B cell (primary cell): ENCODE measurements at regions not wholly inside any gene's neighbourhood (a gene's known extent, or its start where the extent isn't known, plus 50 kb on each side); places are given as distances from the start of the nearest gene placed in this dataset.

Source experiments
- ATAC-seq: fragments of 200-7000 bp; cut with Tn5 transposase; one replicate; pipeline ENCODE4 v1.10.0; 2021; ENCODE audit warnings: low read depth, mild to moderate bottlenecking, moderate number of reproducible peaks, moderate library complexity
- CTCF ChIA-PET: fragments of 350-600 bp; sonication (Branson Sonifier 250); formaldehyde crosslinking; loops from one replicate; lab custom pipeline; 2021; ENCODE audit warnings: antibody characterized with exemption, inconsistent platforms; lab: Charles Lee
- POLR2A ChIA-PET: fragments of 350-600 bp; sonication (Branson Sonifier 250); formaldehyde crosslinking; loops from one replicate; lab custom pipeline; 2021; ENCODE audit warnings: antibody characterized with exemption; lab: Charles Lee
- DNase-seq: peaks from one replicate; pipeline ENCODE4 v3.0.0; 2013
- H2AFZ ChIP-seq: 2 replicates; pipeline ENCODE4 v1.6.1; 2012; ENCODE audit warnings: mild to moderate bottlenecking, low read depth, low read length; ENCODE audit not compliant: insufficient read depth, poor library complexity, severe bottlenecking
- H3K27ac ChIP-seq, 2 donors: 1 replicate in 1 of 2; 2 replicates in 1 of 2; pipeline ENCODE4 v1.5.1; 2012 to 2013; ENCODE audit warnings: low read length in 2 of 2, mild to moderate bottlenecking in 2 of 2, moderate library complexity in 1 of 2
- H3K27me3 ChIP-seq, 4 experiments: fragments of 200-600 bp in 1 of 4; sonication (generic) in 1 of 4; replicated peaks in 1 of 4; 1 replicate in 2 of 4; 2 replicates in 2 of 4; pipeline versions ENCODE4 v1.6.1 to v1.7.0; 2013 to 2016; ENCODE audit warnings: low read length in 3 of 4, mild to moderate bottlenecking in 2 of 4, mixed read lengths in 1 of 4, moderate library complexity in 1 of 4; ENCODE audit not compliant: insufficient read depth in 4 of 4, control insufficient read depth in 3 of 4; ENCODE audit errors: control extremely low read depth in 1 of 4
- H3K36me3 ChIP-seq, 2 experiments: replicated peaks in 1 of 2; 1 replicate in 1 of 2; 2 replicates in 1 of 2; pipeline versions ENCODE4 v1.6.1 to v1.7.1; 2013; ENCODE audit warnings: low read length in 1 of 2; ENCODE audit not compliant: insufficient read depth in 2 of 2, control insufficient read depth in 1 of 2; ENCODE audit errors: control extremely low read depth in 1 of 2, extremely low read depth in 1 of 2
- H3K4me1 ChIP-seq, 2 donors: fragments of 200-600 bp in 1 of 2; sonication (generic) in 1 of 2; 1 replicate in 1 of 2; 2 replicates in 1 of 2; pipeline versions ENCODE4 v1.5.1 to v1.6.1; 2013 to 2017; ENCODE audit warnings: low read length in 2 of 2; ENCODE audit not compliant: control insufficient read depth in 2 of 2, insufficient read depth in 2 of 2
- H3K4me2 ChIP-seq: replicated peaks from 2 replicates; pipeline ENCODE3; 2012; ENCODE audit warnings: mild to moderate bottlenecking, low read depth, low read length; ENCODE audit not compliant: poor library complexity, severe bottlenecking
- H3K4me3 ChIP-seq, 5 experiments: fragments of 200-600 bp in 1 of 5; sonication (generic) in 1 of 5; 1 replicate in 3 of 5; 2 replicates in 2 of 5; pipeline versions ENCODE4 v1.5.1 to v1.7.0; 2011 to 2016; ENCODE audit warnings: low read length in 4 of 5, mild to moderate bottlenecking in 4 of 5, low read depth in 2 of 5, control low read depth in 1 of 5, moderate library complexity in 1 of 5; ENCODE audit not compliant: insufficient read depth in 1 of 5; ENCODE audit errors: control extremely low read depth in 1 of 5, extremely low read depth in 1 of 5
- H3K79me2 ChIP-seq: fragments of 200-600 bp; sonication (generic); one replicate; pipeline ENCODE4 v1.6.0; 2016; ENCODE audit warnings: low read length; ENCODE audit not compliant: control insufficient read depth, insufficient read depth
- H3K9ac ChIP-seq: fragments of 200-600 bp; sonication (generic); 2 replicates; pipeline ENCODE4 v1.6.1; 2017; ENCODE audit warnings: mild to moderate bottlenecking, low read length, moderate library complexity
- H3K9me3 ChIP-seq, 3 donors: one replicate each; pipeline versions ENCODE4 v1.6.1 to v1.7.1; 2013; ENCODE audit warnings: low read length in 2 of 3; ENCODE audit not compliant: control insufficient read depth in 2 of 3, insufficient read depth in 1 of 3; ENCODE audit errors: control extremely low read depth in 1 of 3
- H4K20me1 ChIP-seq: 2 replicates; pipeline ENCODE4 v1.6.0; 2012; ENCODE audit warnings: mild to moderate bottlenecking, low read length; ENCODE audit not compliant: insufficient read depth, control insufficient read depth, poor library complexity, severe bottlenecking
- H3K27ac Mint-ChIP-seq: one replicate; pipeline ENCODE4 v1.8.0; 2021; ENCODE audit warnings: mixed read lengths
- H3K27me3 Mint-ChIP-seq: one replicate; pipeline ENCODE4 v1.8.0; 2021; ENCODE audit warnings: mixed read lengths
- H3K4me1 Mint-ChIP-seq: one replicate; pipeline ENCODE4 v1.8.0; 2021; ENCODE audit warnings: mixed read lengths
- H3K4me3 Mint-ChIP-seq: one replicate; pipeline ENCODE4 v1.8.0; 2021; ENCODE audit warnings: mixed read lengths
- H3K9me3 Mint-ChIP-seq: one replicate; pipeline ENCODE4 v1.8.0; 2022; ENCODE audit warnings: mixed read lengths; ENCODE audit not compliant: insufficient read depth
- EZH2 ChIP-seq: IDR thresholded peaks from 2 replicates; pipeline ENCODE4 v1.6.1; 2012; ENCODE audit warnings: borderline replicate concordance, low read depth, mild to moderate bottlenecking, moderate library complexity, low read length; ENCODE audit not compliant: insufficient read depth, poor library complexity, severe bottlenecking
- WGBS: methylation state at CpG from one replicate; pipeline ENCODE4 v1.1.5; 2013; ENCODE audit warnings: missing lambda C conversion rate; ENCODE audit not compliant: insufficient coverage; 5-methylcytosine and 5-hydroxymethylcytosine counted together
- intact Hi-C: fragments of 100-400 bp; cut with micrococcal nuclease; formaldehyde crosslinking; loops from one replicate; pipeline ENCODE4 v1.10.0; 2022
- TF ChIP-seq, protein P1 (sequence below): fragments of 200-600 bp; IDR thresholded peaks from one replicate; pipeline ENCODE4 v1.8.0; 2022; ENCODE audit warnings: antibody characterized with exemption, mild to moderate bottlenecking

- no peak overlapping the region for H3K4me3 ChIP-seq
- H2AFZ ChIP-seq, result no peak overlapping the region
- POLR2A ChIA-PET, result no interaction called here
- DNase-seq (no peak), ATAC-seq (no peak)
- no peaks in the 10 kb centered on the region for H3K79me2 ChIP-seq
- no peak overlapping the region for H3K9ac ChIP-seq
- no peak overlapping the region for H3K4me2 ChIP-seq
- intact Hi-C loops, result no loop called here
- no peaks in the 10 kb centered on the region for H4K20me1 ChIP-seq
- H3K4me1 Mint-ChIP-seq, result no peaks in the 10 kb centered on the region
- peaks cover 0 to 3% (median 0%) of the 10 kb centered on the region in 4 experiments for H3K27me3 ChIP-seq
- CTCF ChIA-PET, result no interaction called here
- H3K4me1 ChIP-seq, result no peaks in the 10 kb centered on the region
- H3K9me3 Mint-ChIP-seq, result no peaks in the 10 kb centered on the region
- peaks cover 13% of the 10 kb centered on the region for H3K27me3 Mint-ChIP-seq
- no peaks in the 10 kb centered on the region for H3K36me3 ChIP-seq
- 54% methylated on average over 3 of the region's 8 CpGs for WGBS
- no peak overlapping the region for H3K27ac ChIP-seq
- H3K9me3 ChIP-seq, result peaks cover 0 to 2% (median 0%) of the 10 kb centered on the region in 3 donors
- H3K27ac Mint-ChIP-seq, result no peak overlapping the region
- no peak for TF ChIP-seq EZH2
- TF ChIP-seq, protein P1, sequence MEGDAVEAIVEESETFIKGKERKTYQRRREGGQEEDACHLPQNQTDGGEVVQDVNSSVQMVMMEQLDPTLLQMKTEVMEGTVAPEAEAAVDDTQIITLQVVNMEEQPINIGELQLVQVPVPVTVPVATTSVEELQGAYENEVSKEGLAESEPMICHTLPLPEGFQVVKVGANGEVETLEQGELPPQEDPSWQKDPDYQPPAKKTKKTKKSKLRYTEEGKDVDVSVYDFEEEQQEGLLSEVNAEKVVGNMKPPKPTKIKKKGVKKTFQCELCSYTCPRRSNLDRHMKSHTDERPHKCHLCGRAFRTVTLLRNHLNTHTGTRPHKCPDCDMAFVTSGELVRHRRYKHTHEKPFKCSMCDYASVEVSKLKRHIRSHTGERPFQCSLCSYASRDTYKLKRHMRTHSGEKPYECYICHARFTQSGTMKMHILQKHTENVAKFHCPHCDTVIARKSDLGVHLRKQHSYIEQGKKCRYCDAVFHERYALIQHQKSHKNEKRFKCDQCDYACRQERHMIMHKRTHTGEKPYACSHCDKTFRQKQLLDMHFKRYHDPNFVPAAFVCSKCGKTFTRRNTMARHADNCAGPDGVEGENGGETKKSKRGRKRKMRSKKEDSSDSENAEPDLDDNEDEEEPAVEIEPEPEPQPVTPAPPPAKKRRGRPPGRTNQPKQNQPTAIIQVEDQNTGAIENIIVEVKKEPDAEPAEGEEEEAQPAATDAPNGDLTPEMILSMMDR, result no peak
- no peak overlapping the region for H3K4me3 Mint-ChIP-seq
Observed at GRCh38 chr6:1145768-1146218, 166.1 kb upstream of the FOXQ1 start.

- TF ChIP-seq EZH2, result no peak
- TF ChIP-seq, protein P1, result no peak
- H3K36me3 ChIP-seq, result no peaks in the 10 kb centered on the region
- peaks cover 0 to 2% (median 0%) of the 10 kb centered on the region in 3 donors for H3K9me3 ChIP-seq
- no peak overlapping the region for H3K4me2 ChIP-seq
- H2AFZ ChIP-seq, result no peak overlapping the region
- H3K27me3 ChIP-seq, result no peaks in the 10 kb centered on the region
- H4K20me1 ChIP-seq, result no peaks in the 10 kb centered on the region
- intact Hi-C loops, result no loop called here
- Mint-ChIP-seq H3K4me3 (no peak overlapping the region), H3K27ac (no peak overlapping the region), H3K4me1 (no peaks in the 10 kb centered on the region), H3K9me3 (no peaks in the 10 kb centered on the region), H3K27me3 (peaks cover 13% of the 10 kb centered on the region)
- POLR2A ChIA-PET, result no interaction called here
- no peak overlapping the region for H3K27ac ChIP-seq
- CTCF ChIA-PET, result no interaction called here
- no peak overlapping the region for H3K4me3 ChIP-seq
- no peaks in the 10 kb centered on the region for H3K4me1 ChIP-seq
- H3K9ac ChIP-seq, result no peak overlapping the region
- no peak for ATAC-seq
- DNase-seq, result no peak
- 53% methylated on average over 6 of the region's 10 CpGs for WGBS
- no peaks in the 10 kb centered on the region for H3K79me2 ChIP-seq
Observed at GRCh38 chr6:1144842-1145767, 166.8 kb upstream of the FOXQ1 start.
